Liver (tissue), 8 donors: ENCODE measurements at regions not wholly inside any gene's neighbourhood (a gene's known extent, or its start where the extent isn't known, plus 50 kb on each side); places are given as distances from the start of the nearest gene placed in this dataset.

Experiments
- DNase-seq: peaks from one replicate; pipeline ENCODE4 v3.0.0-alpha.2; 2017; ENCODE audit warnings: low spot score
- H3K27ac ChIP-seq, 2 donors: one replicate each; pipeline ENCODE4 v1.7.0; 2013; ENCODE audit warnings: inconsistent platforms in 2 of 2, low read length in 2 of 2, control low read depth in 1 of 2, low read depth in 1 of 2, mild to moderate bottlenecking in 1 of 2
- H3K27me3 ChIP-seq, 4 donors: one replicate each; pipeline versions ENCODE4 v1.6.1 to v1.7.0; 2013; ENCODE audit warnings: low read length in 3 of 4, inconsistent platforms in 1 of 4, mild to moderate bottlenecking in 1 of 4, moderate library complexity in 1 of 4; ENCODE audit not compliant: control insufficient read depth in 4 of 4, insufficient read depth in 4 of 4
- H3K36me3 ChIP-seq, 4 donors: one replicate each; pipeline versions ENCODE4 v1.6.1 to v1.7.0; 2013; ENCODE audit warnings: low read length in 3 of 4, mild to moderate bottlenecking in 3 of 4, low read depth in 1 of 4, moderate library complexity in 1 of 4; ENCODE audit not compliant: control insufficient read depth in 4 of 4, insufficient read depth in 3 of 4
- H3K4me1 ChIP-seq, 4 donors: one replicate each; pipeline versions ENCODE4 v1.6.1 to v1.7.0; 2013; ENCODE audit warnings: low read length in 3 of 4, mild to moderate bottlenecking in 3 of 4, moderate library complexity in 1 of 4; ENCODE audit not compliant: control insufficient read depth in 4 of 4, insufficient read depth in 4 of 4
- H3K4me3 ChIP-seq, 3 donors: one replicate each; pipeline versions ENCODE4 v1.6.1 to v1.7.0; 2013; ENCODE audit warnings: low read length in 3 of 3, control low read depth in 1 of 3, low read depth in 1 of 3, mild to moderate bottlenecking in 1 of 3
- H3K9ac ChIP-seq, 2 donors: one replicate each; pipeline ENCODE4 v1.7.0; 2013; ENCODE audit warnings: low read length in 2 of 2, mild to moderate bottlenecking in 2 of 2, moderate library complexity in 2 of 2, control low read depth in 1 of 2, low read depth in 1 of 2
- H3K9me3 ChIP-seq, 4 donors: one replicate each; pipeline versions ENCODE4 v1.6.1 to v1.7.0; 2013; ENCODE audit warnings: low read length in 3 of 4; ENCODE audit not compliant: control insufficient read depth in 4 of 4
- EGR1 ChIP-seq, 2 donors: IDR thresholded peaks; 2 replicates each; pipeline ENCODE4 v1.6.1; 2016 to 2018; ENCODE audit warnings: antibody characterized with exemption in 2 of 2, low read depth in 2 of 2
- FOXA2 ChIP-seq: IDR thresholded peaks from 2 replicates; pipeline ENCODE4 v1.6.1; 2016; ENCODE audit warnings: antibody characterized with exemption
- GABPA ChIP-seq, 2 donors: IDR thresholded peaks in 1 of 2; conservative IDR thresholded peaks in 1 of 2; 2 replicates each; pipeline ENCODE4 v1.6.1; 2016; ENCODE audit warnings: antibody characterized with exemption in 2 of 2, mild to moderate bottlenecking in 1 of 2, moderate library complexity in 1 of 2
- HNF4A ChIP-seq, 2 donors: conservative IDR thresholded peaks; 2 replicates each; pipeline ENCODE4 v1.6.1; 2016; ENCODE audit warnings: antibody characterized with exemption in 2 of 2, mild to moderate bottlenecking in 2 of 2
- HNF4G ChIP-seq: IDR thresholded peaks from 2 replicates; pipeline ENCODE4 v1.6.1; 2016; ENCODE audit warnings: antibody characterized with exemption
- JUND ChIP-seq, 2 donors: IDR thresholded peaks; 2 replicates each; pipeline ENCODE4 v1.6.1; 2016; ENCODE audit warnings: antibody characterized with exemption in 2 of 2
- RAD21 ChIP-seq, 2 donors: IDR thresholded peaks; 2 replicates each; pipeline ENCODE4 v1.6.1; 2016; ENCODE audit warnings: antibody characterized with exemption in 2 of 2, mild to moderate bottlenecking in 2 of 2
- RXRA ChIP-seq, 2 donors: IDR thresholded peaks; 2 replicates each; pipeline ENCODE4 v1.6.1; 2017 to 2018; ENCODE audit warnings: antibody characterized with exemption in 2 of 2, mild to moderate bottlenecking in 1 of 2
- SP1 ChIP-seq: IDR thresholded peaks from 2 replicates; pipeline ENCODE4 v1.6.1; 2018; ENCODE audit warnings: antibody characterized with exemption, mild to moderate bottlenecking
- TAF1 ChIP-seq: conservative IDR thresholded peaks from 2 replicates; pipeline ENCODE4 v1.6.1; 2016; ENCODE audit warnings: antibody characterized with exemption, mild to moderate bottlenecking
- YY1 ChIP-seq: IDR thresholded peaks from 2 replicates; pipeline ENCODE4 v1.6.1; 2016; ENCODE audit warnings: antibody characterized with exemption, mild to moderate bottlenecking
- WGBS: extraction: QIAGEN DNeasy Blood & Tissue Kit; methylation state at CpG from one replicate; pipeline ENCODE4 v1.1.7; 2013; 5-methylcytosine and 5-hydroxymethylcytosine counted together
- TF ChIP-seq, protein P1 (sequence below): IDR thresholded peaks from 2 replicates; pipeline ENCODE4 v1.6.1; 2016; ENCODE audit warnings: antibody characterized with exemption
- TF ChIP-seq, protein P2 (sequence below): fragments of 150-350 bp; IDR thresholded peaks from 2 replicates; pipeline ENCODE4 v1.5.1; 2017; ENCODE audit warnings: improper control_type of control experiment, low read depth, low read length; ENCODE audit not compliant: missing input control
- TF ChIP-seq, protein P3 (sequence below): IDR thresholded peaks from 2 replicates; pipeline ENCODE4 v1.6.1; 2016; ENCODE audit warnings: antibody characterized with exemption, mild to moderate bottlenecking
- TF ChIP-seq, protein P4 (sequence below): IDR thresholded peaks from 2 replicates; pipeline ENCODE4 v1.6.1; 2016; ENCODE audit warnings: antibody characterized with exemption
- donor health status: healthy.
- donor health status: healthy.
- donor health status: healthy.
- donor health status: healthy.
- donor health status: healthy.

DNA sequence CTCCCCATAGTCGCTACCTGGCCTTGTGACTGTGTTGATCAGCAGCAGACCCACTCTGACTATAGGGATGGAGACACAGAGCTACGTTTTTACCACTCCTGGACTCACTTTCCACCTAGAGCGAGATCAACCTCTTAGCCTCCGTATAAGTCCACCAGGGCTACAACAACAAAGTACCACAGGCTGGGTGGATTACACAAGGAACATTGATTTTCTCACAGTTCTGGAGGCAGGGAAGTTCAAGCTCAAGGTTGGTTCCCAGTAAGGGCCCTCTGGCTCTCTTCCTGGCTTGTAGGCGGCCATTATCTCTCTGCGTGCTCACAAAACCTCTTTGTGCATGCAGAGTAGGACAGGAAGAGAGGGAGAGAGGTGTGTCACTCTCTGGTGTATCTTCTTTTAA lies 330.4 kb upstream of the PROK2 start:
- TF ChIP-seq GABPA (IDR thresholded peaks at IDR 0.05 in 1 of 2, conservative IDR thresholded peaks at IDR 0.05 in 1 of 2) (no peak), RAD21 (IDR thresholded peaks at IDR 0.05) (no peak), JUND (IDR thresholded peaks at IDR 0.05) (no peak), SP1 (no peak), YY1 (no peak), EGR1 (IDR thresholded peaks at IDR 0.05; ENCODE audit: low read depth in 2 of 2) (no peak), HNF4A (conservative IDR thresholded peaks at IDR 0.05) (no peak), RXRA (IDR thresholded peaks at IDR 0.05) (no peak), FOXA2 (no peak)
- TF ChIP-seq, protein P1, sequence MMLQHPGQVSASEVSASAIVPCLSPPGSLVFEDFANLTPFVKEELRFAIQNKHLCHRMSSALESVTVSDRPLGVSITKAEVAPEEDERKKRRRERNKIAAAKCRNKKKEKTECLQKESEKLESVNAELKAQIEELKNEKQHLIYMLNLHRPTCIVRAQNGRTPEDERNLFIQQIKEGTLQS = no peak
- TF ChIP-seq, protein P2, sequence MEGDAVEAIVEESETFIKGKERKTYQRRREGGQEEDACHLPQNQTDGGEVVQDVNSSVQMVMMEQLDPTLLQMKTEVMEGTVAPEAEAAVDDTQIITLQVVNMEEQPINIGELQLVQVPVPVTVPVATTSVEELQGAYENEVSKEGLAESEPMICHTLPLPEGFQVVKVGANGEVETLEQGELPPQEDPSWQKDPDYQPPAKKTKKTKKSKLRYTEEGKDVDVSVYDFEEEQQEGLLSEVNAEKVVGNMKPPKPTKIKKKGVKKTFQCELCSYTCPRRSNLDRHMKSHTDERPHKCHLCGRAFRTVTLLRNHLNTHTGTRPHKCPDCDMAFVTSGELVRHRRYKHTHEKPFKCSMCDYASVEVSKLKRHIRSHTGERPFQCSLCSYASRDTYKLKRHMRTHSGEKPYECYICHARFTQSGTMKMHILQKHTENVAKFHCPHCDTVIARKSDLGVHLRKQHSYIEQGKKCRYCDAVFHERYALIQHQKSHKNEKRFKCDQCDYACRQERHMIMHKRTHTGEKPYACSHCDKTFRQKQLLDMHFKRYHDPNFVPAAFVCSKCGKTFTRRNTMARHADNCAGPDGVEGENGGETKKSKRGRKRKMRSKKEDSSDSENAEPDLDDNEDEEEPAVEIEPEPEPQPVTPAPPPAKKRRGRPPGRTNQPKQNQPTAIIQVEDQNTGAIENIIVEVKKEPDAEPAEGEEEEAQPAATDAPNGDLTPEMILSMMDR = no peak
- TF ChIP-seq, protein P3, sequence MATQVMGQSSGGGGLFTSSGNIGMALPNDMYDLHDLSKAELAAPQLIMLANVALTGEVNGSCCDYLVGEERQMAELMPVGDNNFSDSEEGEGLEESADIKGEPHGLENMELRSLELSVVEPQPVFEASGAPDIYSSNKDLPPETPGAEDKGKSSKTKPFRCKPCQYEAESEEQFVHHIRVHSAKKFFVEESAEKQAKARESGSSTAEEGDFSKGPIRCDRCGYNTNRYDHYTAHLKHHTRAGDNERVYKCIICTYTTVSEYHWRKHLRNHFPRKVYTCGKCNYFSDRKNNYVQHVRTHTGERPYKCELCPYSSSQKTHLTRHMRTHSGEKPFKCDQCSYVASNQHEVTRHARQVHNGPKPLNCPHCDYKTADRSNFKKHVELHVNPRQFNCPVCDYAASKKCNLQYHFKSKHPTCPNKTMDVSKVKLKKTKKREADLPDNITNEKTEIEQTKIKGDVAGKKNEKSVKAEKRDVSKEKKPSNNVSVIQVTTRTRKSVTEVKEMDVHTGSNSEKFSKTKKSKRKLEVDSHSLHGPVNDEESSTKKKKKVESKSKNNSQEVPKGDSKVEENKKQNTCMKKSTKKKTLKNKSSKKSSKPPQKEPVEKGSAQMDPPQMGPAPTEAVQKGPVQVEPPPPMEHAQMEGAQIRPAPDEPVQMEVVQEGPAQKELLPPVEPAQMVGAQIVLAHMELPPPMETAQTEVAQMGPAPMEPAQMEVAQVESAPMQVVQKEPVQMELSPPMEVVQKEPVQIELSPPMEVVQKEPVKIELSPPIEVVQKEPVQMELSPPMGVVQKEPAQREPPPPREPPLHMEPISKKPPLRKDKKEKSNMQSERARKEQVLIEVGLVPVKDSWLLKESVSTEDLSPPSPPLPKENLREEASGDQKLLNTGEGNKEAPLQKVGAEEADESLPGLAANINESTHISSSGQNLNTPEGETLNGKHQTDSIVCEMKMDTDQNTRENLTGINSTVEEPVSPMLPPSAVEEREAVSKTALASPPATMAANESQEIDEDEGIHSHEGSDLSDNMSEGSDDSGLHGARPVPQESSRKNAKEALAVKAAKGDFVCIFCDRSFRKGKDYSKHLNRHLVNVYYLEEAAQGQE = no peak
- TF ChIP-seq, protein P4, sequence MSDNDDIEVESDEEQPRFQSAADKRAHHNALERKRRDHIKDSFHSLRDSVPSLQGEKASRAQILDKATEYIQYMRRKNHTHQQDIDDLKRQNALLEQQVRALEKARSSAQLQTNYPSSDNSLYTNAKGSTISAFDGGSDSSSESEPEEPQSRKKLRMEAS = no peak
- H3K9ac ChIP-seq = no peak overlapping the region
- H3K27ac ChIP-seq = no peak overlapping the region
- no peak for DNase-seq
- H3K36me3 ChIP-seq = no peaks in the 10 kb centered on the region
- no peaks in the 10 kb centered on the region for H3K4me1 ChIP-seq
- 97% methylated on average over 6 of the region's 6 CpGs for WGBS
- H3K27me3 ChIP-seq = no peaks in the 10 kb centered on the region
- no peaks in the 10 kb centered on the region for H3K9me3 ChIP-seq
- H3K4me3 ChIP-seq = no peak overlapping the region

DNA sequence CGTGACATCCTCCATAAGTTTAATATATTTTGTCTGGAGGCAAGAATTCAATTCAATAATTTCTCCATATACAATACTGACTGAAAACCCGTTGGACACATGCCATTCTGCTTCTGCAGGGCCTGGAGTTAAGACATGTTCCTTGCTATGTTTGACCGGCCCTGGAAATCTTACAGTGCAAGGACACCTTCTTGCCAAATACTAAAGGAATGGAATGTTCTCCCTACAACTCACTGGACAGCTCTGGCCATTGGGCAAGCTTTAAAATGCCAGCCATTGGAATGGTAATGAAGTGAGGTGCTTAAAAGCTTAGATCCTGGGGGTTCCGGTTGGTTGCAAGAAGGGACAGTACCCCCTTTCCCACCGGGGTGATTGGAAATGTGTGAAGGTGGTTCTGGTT lies 329.8 kb upstream of the PROK2 start:
- 73% methylated on average over 5 of the region's 5 CpGs for WGBS
- no peak for DNase-seq
- no peak overlapping the region for H3K4me3 ChIP-seq
- H3K27ac ChIP-seq = no peak overlapping the region
- H3K27me3 ChIP-seq = no peaks in the 10 kb centered on the region
- no peaks in the 10 kb centered on the region for H3K4me1 ChIP-seq
- TF ChIP-seq HNF4G (no peak), FOXA2 (no peak), JUND (IDR thresholded peaks at IDR 0.05) (no peak), TAF1 (no peak), YY1 (no peak)
- TF ChIP-seq, protein P3 = no peak
- H3K9me3 ChIP-seq = no peaks in the 10 kb centered on the region
- no peak overlapping the region for H3K9ac ChIP-seq
- no peaks in the 10 kb centered on the region for H3K36me3 ChIP-seq
